Activated CD4-positive, alpha-beta T cell treated with anti-CD3 and anti-CD28 coated beads, Interleukin-2, amount 10 ng/mL, durations not matched to agents 7 days and 5 days (primary cell): ENCODE measurements at regions not wholly inside any gene's neighbourhood (a gene's known extent, or its start where the extent isn't known, plus 50 kb on each side); places are given as distances from the start of the nearest gene placed in this dataset.

Experiments used
- CTCF ChIA-PET: fragments of 350-600 bp; sonication (Branson Sonifier 250); formaldehyde crosslinking; loops from one replicate; lab custom pipeline; 2021; ENCODE audit warnings: antibody characterized with exemption; lab: Charles Lee
- POLR2A ChIA-PET: fragments of 350-600 bp; sonication (Branson Sonifier 250); formaldehyde crosslinking; loops from one replicate; lab custom pipeline; 2021; ENCODE audit warnings: antibody characterized with exemption; lab: Charles Lee
- DNase-seq: peaks from one replicate; pipeline ENCODE4 v3.0.0-alpha.2; 2020
- H3K27ac Mint-ChIP-seq: one replicate; pipeline ENCODE4 v1.8.0; 2021; ENCODE audit warnings: mild to moderate bottlenecking, moderate library complexity, mixed read lengths
- H3K27me3 Mint-ChIP-seq: one replicate; pipeline ENCODE4 v1.8.0; 2021; ENCODE audit warnings: mixed read lengths
- H3K36me3 Mint-ChIP-seq: one replicate; pipeline ENCODE4 v1.8.0; 2021; ENCODE audit warnings: low read depth, mixed read lengths
- H3K4me1 Mint-ChIP-seq: one replicate; pipeline ENCODE4 v1.8.0; 2021; ENCODE audit warnings: mixed read lengths
- H3K4me3 Mint-ChIP-seq: one replicate; pipeline ENCODE4 v1.8.0; 2021; ENCODE audit warnings: mild to moderate bottlenecking, moderate library complexity, mixed read lengths
- H3K9me3 Mint-ChIP-seq: one replicate; pipeline ENCODE4 v1.8.0; 2021; ENCODE audit warnings: mixed read lengths

- Mint-ChIP-seq H3K27ac (no peak overlapping the region), H3K9me3 (peaks cover 6% of the 10 kb centered on the region), H3K4me1 (peaks cover 32% of the 10 kb centered on the region), H3K27me3 (no peaks in the 10 kb centered on the region), H3K36me3 (peaks cover 7% of the 10 kb centered on the region), H3K4me3 (no peak overlapping the region)
- ChIA-PET CTCF (no interaction called here), POLR2A (no interaction called here)
- DNase-seq: no peak
Observed at GRCh38 chr9:88326936-88327335, 61.3 kb upstream of the SPIN1 start.

DNA sequence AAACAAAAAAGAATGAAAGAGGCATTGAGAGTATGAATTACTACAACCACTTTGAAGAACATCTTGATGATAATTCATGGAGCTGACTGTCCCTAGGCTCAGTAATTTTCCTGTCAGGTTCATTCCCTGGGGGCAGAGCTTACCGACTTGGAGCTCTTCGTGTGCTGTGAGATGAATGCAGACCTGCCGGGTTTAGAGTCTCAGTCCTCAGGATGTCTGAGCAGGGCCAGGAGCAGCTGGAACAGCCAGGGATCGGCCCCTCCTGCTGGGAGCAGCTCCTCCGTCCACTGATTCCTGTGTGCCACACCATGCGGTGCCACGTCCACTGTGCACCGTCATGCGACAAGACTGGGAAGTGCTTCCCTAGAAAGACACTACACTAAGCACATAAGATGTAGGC is 62.2 kb upstream of the SPIN1 start:
- no peak for DNase-seq
- Mint-ChIP-seq H3K27me3 (no peaks in the 10 kb centered on the region), H3K4me1 (peaks cover 37% of the 10 kb centered on the region), H3K27ac (no peak overlapping the region), H3K36me3 (peaks cover 7% of the 10 kb centered on the region), H3K4me3 (no peak overlapping the region), H3K9me3 (peaks cover 6% of the 10 kb centered on the region)
- ChIA-PET POLR2A (no interaction called here), CTCF (interaction anchor here (1.5 to 1.6 kb wide), 2 partner anchors 14 to 22 kb away, joined by 4 to 7 read pairs; no protein-coding TSS in a partner anchor)

GRCh38 chr9:88322906-88323566 is 65.2 kb upstream of the SPIN1 start:
- POLR2A ChIA-PET: no interaction called here
- peaks cover 43% of the 10 kb centered on the region for H3K4me1 Mint-ChIP-seq

DNA sequence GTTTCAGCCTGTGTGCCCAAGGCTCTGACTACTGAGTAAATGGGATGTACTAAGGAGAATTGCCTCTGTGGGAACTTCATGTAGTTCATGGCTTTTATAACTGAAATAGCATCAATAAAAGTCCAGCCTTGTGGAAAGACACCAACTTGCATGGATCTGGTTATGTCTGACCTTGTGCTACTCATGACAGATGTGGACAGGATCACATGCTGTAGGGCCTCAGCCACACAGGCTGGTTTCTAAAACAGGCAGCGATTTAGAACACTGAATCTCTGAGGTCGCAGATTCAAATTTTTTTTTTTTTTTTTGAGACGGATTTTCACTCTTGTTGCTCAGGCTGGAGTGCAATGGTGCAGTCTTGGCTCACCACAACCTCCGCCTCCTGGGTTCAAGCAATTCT is 66.5 kb upstream of the SPIN1 start:
- Mint-ChIP-seq H3K27ac (peak overlapping the region; percentile 91), H3K9me3 (peaks cover 2% of the 10 kb centered on the region), H3K4me1 (peaks cover 43% of the 10 kb centered on the region), H3K4me3 (no peak overlapping the region), H3K27me3 (no peaks in the 10 kb centered on the region), H3K36me3 (peaks cover 7% of the 10 kb centered on the region)
- POLR2A ChIA-PET: no interaction called here
- CTCF ChIA-PET: interaction anchor here (0.7 kb wide), 3 partner anchors 33 to 1642 kb away, joined by 3 to 4 read pairs (median 3); no protein-coding TSS in a partner anchor
- no peak for DNase-seq

More at GRCh38 chr9:88322906-88323566, 65.2 kb upstream of the SPIN1 start:
- H3K27ac Mint-ChIP-seq: peak overlapping the region; percentile 91
- H3K27me3 Mint-ChIP-seq: no peaks in the 10 kb centered on the region
- no peak overlapping the region for H3K4me3 Mint-ChIP-seq
- peak; percentile 79 for DNase-seq
- H3K9me3 Mint-ChIP-seq: peaks cover 2% of the 10 kb centered on the region
- H3K36me3 Mint-ChIP-seq: peaks cover 7% of the 10 kb centered on the region
- CTCF ChIA-PET: interaction anchor here (0.5 to 0.7 kb wide), 2 partner anchors 15 to 218 kb away, joined by 3 read pairs; no protein-coding TSS in a partner anchor

DNA sequence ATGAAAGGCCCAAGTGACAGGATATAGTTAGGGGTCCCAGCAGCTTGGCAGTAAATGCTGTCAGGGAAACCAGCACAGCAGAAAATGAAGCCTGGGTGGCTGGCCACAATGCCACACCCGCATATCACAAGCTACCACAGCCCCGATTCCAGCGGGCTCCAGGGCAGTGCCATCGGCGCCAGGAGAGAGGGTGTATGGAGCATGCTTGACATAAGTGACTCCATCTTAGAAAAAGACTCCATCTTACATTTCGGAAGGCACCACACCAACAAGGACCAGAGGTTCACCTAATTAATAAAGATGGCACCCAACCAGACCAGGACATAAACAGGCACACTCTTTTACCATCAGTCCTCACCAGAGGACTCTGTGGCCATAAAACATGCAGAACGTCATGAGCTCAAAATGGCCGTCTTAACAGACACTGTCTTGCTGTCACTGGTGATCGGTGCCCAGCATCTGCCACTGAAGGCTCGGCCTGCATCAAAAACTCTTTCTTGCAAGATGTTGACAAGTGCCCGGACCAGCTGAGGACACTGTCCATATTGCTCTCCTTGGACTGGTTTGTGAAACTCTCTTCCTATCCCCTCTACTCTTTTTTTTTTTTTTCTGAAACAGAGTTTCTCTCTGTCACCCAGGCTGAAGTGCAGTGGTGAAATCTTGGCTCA is 67.4 kb upstream of the SPIN1 start:
- no peak for DNase-seq
- no peak overlapping the region for H3K4me3 Mint-ChIP-seq
- no peak overlapping the region for H3K27ac Mint-ChIP-seq
- no peaks in the 10 kb centered on the region for H3K9me3 Mint-ChIP-seq
- H3K36me3 Mint-ChIP-seq: peaks cover 7% of the 10 kb centered on the region
- H3K27me3 Mint-ChIP-seq: no peaks in the 10 kb centered on the region
- peaks cover 43% of the 10 kb centered on the region for H3K4me1 Mint-ChIP-seq
- ChIA-PET POLR2A (no interaction called here), CTCF (interaction anchor here (0.7 kb wide), 1 partner anchor 34 kb away, joined by 3 read pairs; no protein-coding TSS in a partner anchor)

DNA sequence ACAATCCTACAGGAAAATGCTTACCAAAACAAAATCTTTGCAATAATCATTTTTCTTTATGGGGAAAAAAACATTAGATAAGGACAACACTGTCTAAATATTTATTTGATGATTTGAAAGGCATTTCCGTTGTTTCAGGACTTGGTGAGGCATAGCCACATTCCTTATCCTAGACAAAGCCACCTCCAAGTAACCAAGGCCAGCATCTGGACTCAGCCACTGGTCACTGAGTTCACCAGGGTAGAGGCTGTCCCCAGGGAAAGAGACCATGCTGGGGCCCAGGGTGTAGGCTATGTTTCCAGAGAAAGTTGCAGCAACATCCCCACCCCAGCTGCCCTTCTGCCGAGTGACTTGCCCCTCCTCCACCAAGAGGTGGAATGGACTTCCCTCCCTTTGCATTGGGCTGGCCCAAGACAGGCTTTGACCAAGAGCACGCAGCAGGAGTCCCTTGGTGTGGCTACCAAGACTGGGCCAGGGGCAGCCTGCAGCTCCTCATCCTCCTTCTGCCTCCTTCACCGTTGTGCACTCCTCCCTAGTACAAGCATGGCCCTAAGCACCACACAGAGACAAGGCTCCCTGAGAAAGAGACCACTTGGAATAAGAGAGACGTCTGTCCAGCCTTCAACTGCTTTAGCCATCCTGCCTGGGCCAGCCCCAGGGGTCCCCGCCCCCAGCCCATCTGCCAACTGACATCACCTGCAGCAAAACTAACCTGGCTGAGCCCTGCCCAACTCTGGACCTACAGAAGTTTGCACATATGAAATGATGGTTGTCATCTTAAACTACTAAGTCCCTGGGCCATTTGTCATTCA is 68.1 kb upstream of the SPIN1 start:
- no peak for DNase-seq
- Mint-ChIP-seq H3K36me3 (peaks cover 7% of the 10 kb centered on the region), H3K27me3 (no peaks in the 10 kb centered on the region), H3K9me3 (no peaks in the 10 kb centered on the region), H3K4me3 (no peak overlapping the region), H3K27ac (peak overlapping the region; percentile 50), H3K4me1 (peaks cover 42% of the 10 kb centered on the region)
- CTCF ChIA-PET: interaction anchor here (1.0 to 2.1 kb wide), 3 partner anchors 12 to 16 kb away, joined by 3 to 6 read pairs (median 5); no protein-coding TSS in a partner anchor
- POLR2A ChIA-PET: no interaction called here

DNA sequence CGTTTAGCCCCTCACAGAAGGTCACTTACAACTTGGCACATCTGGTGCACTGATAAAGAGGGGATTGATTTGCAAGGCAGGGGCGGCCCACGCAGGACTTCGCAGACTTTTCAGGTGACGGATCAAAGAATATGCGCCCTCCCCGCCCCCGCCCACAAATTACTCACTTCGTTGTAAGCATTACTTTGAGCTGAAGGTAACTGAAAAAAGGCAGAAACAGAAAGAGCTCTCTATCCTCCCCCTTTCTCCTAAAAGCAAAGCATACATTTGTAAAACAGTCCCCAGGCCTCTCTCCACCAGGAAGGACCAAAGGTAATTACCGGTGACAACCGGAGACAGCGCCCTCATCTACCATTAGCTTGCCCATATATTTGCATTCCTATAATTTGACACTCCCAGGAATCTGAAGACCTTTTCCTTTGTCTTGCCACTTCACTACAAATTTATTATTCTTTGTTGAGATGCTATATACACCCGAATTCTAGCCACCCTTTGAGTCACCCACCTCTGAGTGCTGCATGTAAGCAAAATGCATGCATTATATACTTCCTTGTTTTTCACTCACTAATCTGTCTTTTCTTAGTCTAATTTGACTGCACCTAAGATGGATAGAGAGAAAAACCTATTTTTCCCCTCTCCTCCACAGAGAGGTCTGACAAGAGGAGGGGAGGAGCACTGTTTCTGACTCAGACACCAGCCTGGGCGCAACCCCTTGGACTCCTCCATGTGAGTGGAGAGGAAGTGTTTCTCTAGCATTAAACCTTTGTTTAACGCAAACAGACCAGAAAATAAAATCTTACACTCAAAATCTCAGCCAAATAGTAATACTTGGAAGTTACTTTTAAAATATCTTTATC is 74.7 kb upstream of the SPIN1 start:
- Mint-ChIP-seq H3K36me3 (no peaks in the 10 kb centered on the region), H3K27ac (no peak overlapping the region), H3K4me3 (no peak overlapping the region), H3K27me3 (peaks cover 2% of the 10 kb centered on the region), H3K4me1 (peaks cover 27% of the 10 kb centered on the region), H3K9me3 (no peaks in the 10 kb centered on the region)
- CTCF ChIA-PET: interaction anchor here (0.6 to 1.0 kb wide), 2 partner anchors 10 to 207 kb away, joined by 3 read pairs; no protein-coding TSS in a partner anchor
- POLR2A ChIA-PET: no interaction called here
- DNase-seq: no peak

DNA sequence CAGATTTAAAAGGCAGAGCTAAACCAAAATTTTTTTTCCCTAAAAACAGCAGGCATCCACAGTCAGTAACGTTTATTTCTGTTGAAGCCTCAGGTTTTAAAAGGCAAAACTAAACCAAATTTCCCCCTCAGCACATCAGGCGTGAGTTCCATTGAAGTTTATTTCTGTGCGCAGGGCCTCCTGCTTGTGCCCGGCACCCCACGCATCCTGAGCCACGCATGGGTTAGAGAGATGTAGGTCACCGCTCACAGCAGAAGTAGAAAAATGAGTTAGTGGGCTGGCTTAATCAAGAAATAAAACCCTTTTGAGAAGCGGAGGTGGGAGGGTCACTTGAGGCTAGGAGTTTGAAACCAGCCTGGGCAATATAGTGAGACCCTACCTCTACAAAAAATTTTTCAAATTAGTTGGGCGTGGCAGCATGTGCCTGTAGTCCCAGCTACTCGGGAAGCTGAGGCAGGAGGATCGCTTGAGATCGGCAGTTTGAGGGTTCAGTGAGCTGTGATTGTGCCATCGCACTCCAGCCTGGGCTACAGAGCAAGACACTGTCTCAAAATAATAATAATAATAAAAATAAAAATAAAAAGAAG is 75.6 kb upstream of the SPIN1 start:
- H3K4me3 Mint-ChIP-seq: no peak overlapping the region
- DNase-seq: no peak
- H3K36me3 Mint-ChIP-seq: no peaks in the 10 kb centered on the region
- ChIA-PET CTCF (interaction anchor here (1.0 to 1.9 kb wide), 2 partner anchors 9 to 13 kb away, joined by 3 to 7 read pairs; no protein-coding TSS in a partner anchor), POLR2A (no interaction called here)
- peaks cover 27% of the 10 kb centered on the region for H3K4me1 Mint-ChIP-seq
- H3K9me3 Mint-ChIP-seq: no peaks in the 10 kb centered on the region
- H3K27ac Mint-ChIP-seq: peak overlapping the region; percentile 77
- H3K27me3 Mint-ChIP-seq: peaks cover 2% of the 10 kb centered on the region

DNA sequence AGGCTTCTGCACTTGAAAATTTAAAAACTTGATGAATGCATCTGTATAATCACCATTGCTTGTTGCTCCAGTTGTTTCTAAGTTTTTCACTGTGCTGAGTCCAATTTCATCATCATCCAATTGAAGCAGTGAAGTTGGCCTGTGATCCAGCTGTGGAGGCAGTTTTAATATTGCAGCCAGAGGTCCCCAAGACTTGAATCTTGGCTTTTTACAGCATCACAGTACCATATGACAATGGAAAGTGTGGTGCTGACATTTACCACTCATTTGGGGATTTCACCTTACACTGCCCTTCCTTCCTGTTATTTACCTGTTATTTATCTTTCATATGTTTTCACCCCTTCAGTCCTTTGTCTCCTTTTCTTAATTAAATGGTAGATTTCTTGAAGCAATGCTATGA is 76.2 kb upstream of the SPIN1 start:
- ChIA-PET POLR2A (no interaction called here), CTCF (interaction anchor here (1.9 kb wide), 1 partner anchor 14 kb away, joined by 7 read pairs; no protein-coding TSS in a partner anchor)
- no peaks in the 10 kb centered on the region for H3K9me3 Mint-ChIP-seq

GRCh38 chr9:88310310-88310980 is 77.8 kb upstream of the SPIN1 start:
- no peak for DNase-seq
- ChIA-PET POLR2A (no interaction called here), CTCF (interaction anchor here (0.6 to 1.3 kb wide), 3 partner anchors 8 to 1237 kb away, joined by 3 to 5 read pairs (median 4); no protein-coding TSS in a partner anchor)
- H3K27me3 Mint-ChIP-seq: peaks cover 2% of the 10 kb centered on the region
- peaks cover 36% of the 10 kb centered on the region for H3K4me1 Mint-ChIP-seq
- no peak overlapping the region for H3K27ac Mint-ChIP-seq
- no peaks in the 10 kb centered on the region for H3K36me3 Mint-ChIP-seq
- H3K4me3 Mint-ChIP-seq: no peak overlapping the region
- no peaks in the 10 kb centered on the region for H3K9me3 Mint-ChIP-seq

More for the DNA sequence above, 76.2 kb upstream of the SPIN1 start:
- Mint-ChIP-seq H3K4me1 (peaks cover 30% of the 10 kb centered on the region), H3K4me3 (no peak overlapping the region), H3K27ac (peak overlapping the region; percentile 77), H3K36me3 (no peaks in the 10 kb centered on the region), H3K27me3 (peaks cover 2% of the 10 kb centered on the region)
- no peak for DNase-seq
